Inflammatory macrophage treated with lipopolysaccharide for 1 hour (primary cell): ENCODE measurements at regions not wholly inside any gene's neighbourhood (a gene's known extent, or its start where the extent isn't known, plus 50 kb on each side); places are given as distances from the start of the nearest gene placed in this dataset.
"Not testable (repeated sequence)": the region's sequence is repeated elsewhere in the genome, so short reads cannot be mapped to it uniquely, and the experiment has no call there.

Source experiments
- DNase-seq, 2 donors: peaks; one replicate each; pipeline ENCODE4 v3.0.0-alpha.2; 2020 to 2022

DNA sequence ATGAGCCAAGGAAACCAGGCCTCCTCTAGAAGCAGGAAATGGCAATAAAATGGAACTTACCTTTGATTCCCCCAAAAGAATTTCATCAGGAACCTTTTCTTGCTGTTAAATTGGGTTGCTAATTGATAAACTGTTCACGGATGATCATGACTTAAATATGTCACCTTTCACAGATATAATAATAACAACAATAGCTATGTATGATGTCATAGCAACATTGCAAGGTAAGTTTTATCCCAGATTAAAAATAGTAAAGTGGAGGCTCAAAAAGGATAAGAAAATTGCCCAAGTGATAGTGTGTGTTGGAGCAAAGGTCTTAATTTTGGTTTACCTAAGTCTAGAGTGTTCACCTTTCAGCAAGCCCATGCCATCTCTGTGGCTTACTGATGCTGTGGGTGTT, 357.6 kb upstream of the CELF2 start:
- DNase-seq: no peak

DNA sequence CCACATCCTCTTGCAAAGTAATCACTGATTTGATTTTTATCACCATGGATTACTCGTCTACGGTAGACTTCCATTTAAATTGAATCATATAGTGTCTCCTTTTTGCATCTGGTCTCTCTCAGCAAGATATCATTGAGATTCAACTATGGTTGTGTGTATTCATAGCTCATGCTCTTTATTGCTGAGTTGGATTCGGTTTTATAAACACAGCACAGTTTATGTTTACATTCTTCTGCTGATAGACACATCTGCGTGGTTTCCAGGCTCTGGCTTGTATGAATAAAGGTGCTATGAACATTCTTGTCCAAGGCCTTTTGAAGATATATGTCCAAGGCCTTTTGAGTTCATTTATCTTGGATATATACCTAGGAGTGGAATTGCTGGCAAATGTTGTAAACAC, 356.5 kb upstream of the CELF2 start:
- no peak for DNase-seq

DNA sequence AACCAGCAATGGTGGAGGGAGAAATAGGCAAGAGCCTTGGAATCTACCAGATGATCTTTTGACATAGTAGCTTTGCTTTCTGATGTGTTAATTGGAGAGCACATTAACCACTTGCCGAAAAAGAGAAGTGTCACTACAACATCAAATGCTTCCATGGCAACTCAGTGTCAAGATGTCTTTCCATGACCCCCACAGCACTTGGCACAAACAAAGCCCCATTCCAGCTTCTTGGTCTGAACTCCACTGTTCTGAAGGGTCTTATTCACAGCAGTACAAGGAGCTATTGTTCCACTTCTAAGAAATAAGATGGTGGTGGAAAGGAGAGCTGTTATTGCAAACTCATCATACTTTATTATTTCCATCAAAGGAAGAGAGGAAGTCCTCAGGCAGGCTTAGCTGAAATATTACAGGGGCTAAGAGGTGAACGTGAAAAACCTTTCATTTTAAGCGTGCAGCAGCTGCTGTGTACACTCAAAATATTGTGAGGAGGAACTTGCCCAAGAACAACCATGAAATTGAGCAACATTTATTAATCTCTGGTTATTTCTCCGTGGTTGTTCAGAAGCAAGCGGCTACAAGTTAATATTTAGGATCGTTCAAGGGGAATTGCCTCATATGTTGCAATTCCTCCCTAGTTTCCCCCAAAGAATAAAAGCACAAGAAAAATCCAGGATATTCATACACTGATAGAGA, 354.8 kb upstream of the CELF2 start:
- peak in 1 of 2 donors; percentile 16 for DNase-seq

DNA sequence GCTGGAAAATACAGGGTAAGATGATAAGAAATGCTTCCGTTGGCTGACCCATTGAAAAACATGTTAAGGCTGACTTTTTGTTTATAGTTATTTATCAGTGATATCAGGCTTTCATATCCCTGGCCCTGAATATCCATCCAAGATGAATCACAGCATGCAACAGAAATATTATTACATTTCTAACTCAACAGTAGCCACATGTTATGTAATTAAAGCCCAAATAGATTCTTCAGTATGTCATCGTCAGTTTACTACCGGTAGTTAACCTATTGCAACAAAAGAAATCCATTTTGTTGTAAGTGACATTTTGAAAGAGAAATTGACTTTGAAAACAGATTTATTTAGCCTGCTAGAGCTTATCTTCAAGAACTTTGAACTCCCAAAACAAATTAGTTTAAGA, 354.1 kb upstream of the CELF2 start:
- DNase-seq: no peak

DNA sequence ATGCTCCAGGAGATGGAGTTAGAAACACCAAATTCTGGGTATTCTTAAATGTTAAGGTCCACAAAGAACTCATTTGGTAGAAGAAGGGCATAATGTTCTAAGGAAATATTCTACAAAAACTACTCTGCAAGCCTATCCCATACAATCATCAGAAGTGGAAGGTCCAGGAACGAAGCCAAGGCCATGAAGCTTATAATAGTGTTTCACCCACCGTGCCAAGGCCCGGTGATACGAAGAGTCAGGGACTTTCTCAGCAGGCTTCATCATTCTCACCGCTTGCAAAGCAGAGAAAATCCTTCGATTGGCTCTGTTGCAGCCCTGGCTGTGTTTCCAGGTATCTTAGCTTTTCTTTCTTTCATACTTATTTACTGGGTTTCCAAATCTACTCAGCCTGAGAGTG, 351.9 kb upstream of the CELF2 start:
- DNase-seq: no peak

DNA sequence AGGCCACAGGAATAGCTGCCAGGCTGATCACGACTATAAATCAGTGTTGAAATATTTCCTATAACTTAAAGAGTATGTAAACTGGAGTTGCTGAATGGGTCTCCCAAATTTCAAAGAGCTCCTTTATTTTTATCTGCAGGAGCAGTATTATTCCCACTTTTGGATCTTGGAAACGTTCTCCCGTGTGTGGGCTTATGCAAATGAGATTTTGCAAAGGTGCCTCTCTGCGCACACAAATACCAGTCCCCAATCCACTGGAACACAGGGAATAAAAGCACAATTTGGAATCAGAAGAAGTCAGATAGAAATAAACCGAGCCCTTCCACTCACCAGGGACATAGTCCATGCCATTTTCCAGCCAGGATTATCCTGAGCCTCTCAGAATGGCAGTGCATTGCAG, 350.2 kb upstream of the CELF2 start:
- DNase-seq: no peak

DNA sequence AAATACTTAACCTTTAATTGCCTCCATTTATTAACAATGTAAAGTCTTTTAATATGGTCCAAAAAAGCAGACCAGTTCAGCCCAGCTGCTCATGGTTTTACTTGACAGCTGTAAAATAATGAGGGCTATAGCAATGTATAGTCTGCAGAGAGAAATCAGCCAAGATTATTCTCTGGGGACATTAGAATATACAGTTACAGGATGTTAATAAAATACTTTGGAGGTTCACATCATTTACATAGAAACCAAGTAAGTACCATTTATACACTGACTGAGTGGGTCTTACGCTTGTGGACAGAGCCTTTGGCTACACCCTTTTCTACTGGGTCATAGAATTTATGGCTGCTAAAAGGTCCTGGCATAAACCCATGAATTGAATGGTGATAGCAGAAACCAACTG, 340.7 kb upstream of the CELF2 start:
- DNase-seq: no peak

DNA sequence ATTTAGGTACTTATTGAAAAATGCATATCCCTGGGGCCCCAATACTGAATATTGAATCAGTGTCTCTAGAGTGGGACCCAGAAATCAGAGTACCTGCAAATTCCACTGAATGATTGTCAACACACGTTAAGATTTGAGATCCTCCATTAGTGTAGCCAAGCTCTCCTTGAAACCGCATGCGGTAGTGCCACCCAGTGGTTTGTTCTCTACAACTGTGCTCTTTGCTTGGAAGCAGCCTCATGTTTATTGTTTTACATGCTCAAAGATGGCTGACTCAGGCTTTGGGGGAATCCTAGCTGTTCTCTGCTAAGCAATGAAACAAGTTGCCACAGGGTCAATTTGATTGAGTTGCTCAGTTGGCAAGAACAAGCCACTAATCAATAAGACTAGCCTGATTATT, 340.2 kb upstream of the CELF2 start:
- DNase-seq: peak; percentile 58 to 84

DNA sequence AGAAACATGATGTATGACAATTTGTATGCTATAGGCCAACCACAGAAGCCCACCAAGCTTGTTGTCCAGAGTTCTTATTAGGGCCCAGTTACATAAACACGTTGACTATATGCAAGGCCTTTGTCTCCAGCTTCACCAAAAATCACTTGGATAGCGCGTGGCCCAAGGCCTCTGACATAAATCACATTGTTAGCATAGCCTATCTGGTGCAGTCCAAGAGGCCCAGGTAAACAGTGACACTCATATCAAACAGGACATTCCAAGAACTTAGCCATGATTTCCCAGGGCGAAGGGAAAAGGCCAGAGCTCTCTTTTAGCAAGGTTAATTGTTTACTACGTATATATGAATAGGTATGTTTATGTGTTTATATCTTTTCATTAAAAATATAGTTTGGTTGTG, 337.2 kb upstream of the CELF2 start:
- DNase-seq: no peak

DNA sequence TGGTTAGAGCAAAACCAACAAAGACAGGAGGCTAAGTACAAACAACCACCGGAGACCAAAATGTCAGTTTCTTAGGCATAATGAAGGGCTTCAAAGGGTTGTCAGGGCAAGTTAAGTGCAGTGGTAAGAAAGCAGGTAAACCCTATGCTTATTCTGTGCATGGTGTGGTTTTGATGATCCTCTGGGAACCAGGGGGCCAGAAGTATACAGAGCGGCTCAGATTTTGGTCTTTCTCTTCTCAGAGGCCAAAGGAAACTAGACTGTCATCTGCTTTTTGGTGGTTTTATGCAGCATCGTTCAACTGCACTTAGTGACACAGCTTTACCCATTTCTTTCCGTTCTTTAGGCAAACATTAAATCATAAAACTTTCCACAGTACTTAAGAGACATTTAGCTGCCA, 332.7 kb upstream of the CELF2 start:
- no peak for DNase-seq

DNA sequence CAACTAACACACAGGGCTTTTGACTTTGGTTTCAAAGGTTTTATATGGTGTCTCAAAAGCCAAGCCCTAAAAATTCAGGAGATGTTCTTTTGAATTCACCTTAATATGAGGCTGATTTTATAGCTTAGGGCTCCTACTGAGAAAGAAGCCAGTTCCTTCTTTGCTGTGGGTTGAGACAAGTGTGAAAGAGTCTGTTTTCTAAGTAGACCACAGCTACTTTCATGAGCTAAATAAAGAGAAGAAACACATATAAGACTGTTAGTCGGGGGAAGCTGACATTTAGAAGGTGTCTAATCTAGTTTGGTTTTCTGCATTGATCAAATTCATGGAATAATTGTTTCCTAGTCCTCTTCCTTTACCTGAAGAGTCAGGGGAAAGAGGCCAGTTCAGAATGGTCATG, 332.1 kb upstream of the CELF2 start:
- no peak for DNase-seq

DNA sequence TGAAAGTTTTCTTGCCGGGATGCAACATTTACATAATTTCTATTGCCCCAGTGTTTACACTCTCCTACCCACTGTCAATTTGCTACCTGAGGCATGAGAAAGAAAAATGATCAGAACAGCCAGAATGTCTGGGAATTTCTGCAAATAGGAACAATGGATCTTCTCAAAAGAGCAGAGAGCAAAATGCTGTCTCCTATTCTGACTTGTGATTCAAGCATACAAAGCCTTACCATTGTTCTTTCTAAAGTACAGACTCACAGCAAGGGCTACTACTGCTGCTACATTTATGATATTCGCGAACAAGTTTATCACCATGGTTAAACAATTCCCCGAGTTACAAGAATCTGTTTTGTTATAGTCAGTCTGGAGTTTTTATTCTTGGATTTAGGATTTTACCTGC, 329.9 kb upstream of the CELF2 start:
- DNase-seq: no peak

DNA sequence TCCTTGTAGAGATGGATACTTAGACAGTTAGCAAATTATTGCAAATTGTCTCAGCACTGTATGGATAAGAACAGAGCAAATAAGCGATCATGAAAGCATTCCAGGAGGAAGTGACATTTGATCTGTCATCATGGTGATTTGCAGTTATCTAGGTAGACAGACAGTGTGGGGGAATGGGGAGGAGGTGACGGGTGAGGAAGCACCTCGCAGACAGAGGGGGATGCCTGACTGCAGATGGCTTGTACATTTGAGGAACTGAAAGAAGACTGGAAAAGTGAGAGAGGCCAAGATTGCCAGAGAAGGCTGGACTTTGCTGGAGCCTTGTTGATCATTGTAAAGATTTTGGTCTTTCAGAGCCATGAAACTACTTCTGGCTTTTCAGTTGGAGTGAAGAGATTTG, 318.2 kb upstream of the CELF2 start:
- DNase-seq: peak; percentile 5 to 30

DNA sequence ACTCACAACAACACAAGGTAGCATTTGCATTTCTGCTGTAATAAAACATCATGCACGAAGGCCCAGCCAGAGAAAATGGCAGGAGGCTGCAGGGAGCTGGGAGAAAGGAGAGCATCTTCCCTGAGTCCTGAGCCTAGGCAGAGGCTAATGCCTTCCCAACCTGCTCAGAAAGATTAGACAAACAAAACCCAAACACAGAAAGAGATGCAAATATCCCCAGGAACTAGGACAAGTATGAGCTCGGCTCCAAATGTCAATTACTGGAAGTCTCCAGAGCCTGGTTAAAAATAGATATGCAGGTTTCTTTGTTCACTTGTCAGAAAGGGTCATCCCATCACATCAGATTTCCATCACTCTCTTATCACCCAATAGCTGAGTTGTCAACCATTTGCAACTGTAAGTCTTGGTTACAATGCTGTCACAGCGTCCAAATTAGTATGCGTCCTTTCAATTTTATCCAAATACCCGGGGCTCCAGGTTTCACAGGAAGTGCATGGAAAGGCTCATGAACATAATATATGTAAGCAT, 316.5 kb upstream of the CELF2 start:
- DNase-seq: no peak

DNA sequence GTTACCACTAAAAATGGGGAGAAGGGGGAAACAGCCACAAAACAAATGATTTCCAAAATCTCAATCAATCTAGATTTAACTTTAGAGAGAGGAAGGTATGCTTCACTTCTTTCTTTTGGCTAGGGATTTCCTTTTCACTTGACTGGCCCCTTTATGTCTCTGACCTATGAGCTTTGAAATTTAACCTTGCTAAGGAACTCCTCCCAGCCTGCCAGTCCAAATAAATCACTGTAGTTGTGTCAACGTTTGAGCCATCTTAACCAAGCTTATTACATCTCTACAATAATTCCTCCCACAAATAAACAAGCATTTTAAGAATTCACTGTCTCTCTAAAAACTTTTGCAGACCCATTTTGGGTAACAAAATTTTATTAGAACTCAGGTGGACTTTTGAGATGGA, 315.5 kb upstream of the CELF2 start:
- no peak for DNase-seq

DNA sequence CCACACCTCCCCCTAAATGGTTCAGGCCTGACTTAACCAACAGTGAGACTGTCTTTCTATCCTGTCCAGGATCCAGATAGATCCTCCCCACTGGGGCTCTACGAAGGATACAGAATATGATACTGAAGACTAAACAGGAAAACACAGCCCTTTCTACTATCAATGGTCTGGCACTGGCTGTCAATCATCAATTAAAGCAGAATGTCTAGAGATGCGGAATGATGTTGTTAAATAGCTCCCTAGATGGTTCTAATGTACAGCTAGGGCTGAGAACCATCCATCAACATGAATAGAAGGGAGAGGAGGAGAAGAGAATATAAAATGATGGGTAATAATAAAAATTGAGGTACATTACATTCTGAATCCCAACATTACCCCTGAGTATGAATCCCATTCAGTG, 314.3 kb upstream of the CELF2 start:
- DNase-seq: no peak

DNA sequence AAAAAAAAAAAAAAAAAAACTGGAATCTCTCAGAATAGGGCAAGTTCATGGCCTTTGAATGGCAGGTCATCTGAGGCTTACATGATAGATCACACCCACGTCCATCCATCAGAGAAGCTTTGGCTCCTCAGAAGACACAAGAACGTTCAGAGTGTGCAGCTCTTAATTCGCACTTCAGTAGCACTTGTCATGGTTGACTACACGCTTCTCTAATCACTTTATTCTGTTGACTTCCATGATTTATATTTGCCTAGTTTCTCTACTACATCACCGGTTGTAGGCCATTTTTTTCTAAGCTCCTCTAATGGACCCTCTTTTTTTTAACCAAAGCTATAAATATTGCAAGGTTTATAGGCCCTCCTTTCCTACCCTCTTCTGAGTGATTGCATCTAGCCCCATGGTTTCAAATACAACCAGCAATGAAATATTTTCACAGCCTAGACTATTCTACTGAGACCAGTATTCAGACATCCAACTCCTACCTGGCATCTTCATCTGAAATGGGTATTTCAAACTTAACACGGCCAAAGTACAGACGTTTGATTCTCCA, 305.4 kb upstream of the CELF2 start:
- no peak for DNase-seq

DNA sequence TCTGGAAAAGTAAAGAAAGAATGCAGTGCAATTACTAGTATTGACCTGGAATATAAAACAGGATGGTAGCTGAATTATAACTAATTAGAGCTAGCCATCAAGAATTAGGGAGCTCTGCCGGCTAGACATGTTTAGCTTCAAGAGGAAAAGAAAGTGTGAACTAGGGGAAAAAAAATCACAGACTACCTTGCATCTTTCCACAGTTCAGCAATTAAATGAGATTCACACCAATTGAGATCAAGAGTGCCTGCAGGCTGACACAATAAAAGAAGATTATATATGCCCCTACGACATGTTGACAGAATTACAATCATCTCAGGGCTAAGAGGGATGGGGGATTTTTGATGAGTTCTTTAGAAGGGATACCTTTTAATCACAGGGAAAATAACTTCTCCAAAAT, 303.3 kb upstream of the CELF2 start:
- DNase-seq: no peak

DNA sequence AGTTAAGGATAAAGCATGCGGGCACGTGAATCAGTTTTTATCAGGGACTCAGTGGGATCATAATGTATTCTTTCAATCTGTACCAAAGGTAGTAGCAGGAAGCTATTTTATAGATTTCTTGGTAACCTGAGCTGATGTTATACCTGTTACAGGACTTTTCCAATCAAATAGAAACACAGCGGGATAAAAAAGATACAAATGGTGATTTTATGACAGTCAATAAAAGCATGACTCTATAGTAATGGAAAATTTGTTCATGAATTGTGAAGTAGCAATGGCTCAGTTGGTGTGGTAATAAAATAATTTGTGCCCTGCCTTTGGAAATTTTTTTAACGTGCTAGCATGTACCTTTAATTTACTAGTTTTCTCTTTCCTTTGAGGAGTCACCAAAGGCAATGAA, 300.7 kb upstream of the CELF2 start:
- no peak for DNase-seq

DNA sequence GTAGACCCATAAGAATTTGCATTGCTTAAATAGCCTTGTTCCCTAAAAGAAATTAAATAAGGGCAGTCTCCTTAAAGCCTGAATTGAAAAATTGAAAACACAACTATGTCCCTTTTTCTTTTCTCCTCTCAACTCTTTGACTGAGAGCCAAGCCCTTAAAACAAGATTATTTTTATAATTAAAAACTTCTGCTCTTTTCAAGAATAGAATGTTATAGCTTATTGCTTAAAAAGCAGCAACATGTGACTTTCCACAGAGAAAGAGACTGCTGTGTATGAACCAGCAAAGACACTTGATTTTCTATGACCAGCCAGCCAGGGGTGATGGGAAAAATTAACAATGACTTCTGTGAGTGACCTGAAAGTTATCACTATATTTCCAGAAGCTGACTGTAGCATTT, 295.2 kb upstream of the CELF2 start:
- no peak for DNase-seq

DNA sequence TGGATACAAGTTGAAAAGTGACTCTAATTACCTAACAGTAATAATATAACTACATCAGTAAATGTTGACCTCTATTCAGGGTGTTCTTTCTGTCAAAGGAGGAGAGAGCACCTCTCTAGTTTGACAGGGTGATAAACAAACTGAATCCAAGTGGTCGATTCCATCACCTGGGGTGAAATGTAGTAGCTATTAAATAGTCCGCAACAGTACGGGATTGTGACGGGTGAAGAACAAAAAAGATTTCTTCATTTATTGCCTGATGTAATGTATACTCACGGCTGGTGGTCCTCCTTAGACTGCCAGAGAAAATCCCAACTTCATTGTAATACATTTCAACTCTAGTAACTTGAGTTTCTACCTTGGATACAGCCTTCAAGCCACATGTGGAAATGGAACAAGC, 292.5 kb upstream of the CELF2 start:
- no peak for DNase-seq

DNA sequence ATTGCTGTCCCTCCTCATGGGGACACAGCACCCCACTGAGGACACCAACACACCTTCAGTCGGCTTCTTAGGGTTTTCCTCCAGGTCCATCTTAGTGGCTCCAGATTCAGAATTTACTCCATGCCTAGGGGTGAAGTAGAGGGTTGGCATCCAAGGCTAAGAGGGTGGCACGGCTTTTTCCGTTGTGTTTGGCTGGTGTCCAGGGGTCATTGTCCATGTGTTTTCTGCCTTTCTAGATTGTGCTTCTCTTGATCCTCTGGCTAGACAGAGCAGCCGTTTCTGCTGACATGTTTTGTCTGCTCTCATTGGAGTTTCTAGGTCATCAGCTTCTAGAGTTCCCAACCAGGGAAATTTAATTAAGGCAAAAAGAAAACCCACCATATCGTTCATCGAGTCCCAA, 291.6 kb upstream of the CELF2 start:
- DNase-seq: no peak

DNA sequence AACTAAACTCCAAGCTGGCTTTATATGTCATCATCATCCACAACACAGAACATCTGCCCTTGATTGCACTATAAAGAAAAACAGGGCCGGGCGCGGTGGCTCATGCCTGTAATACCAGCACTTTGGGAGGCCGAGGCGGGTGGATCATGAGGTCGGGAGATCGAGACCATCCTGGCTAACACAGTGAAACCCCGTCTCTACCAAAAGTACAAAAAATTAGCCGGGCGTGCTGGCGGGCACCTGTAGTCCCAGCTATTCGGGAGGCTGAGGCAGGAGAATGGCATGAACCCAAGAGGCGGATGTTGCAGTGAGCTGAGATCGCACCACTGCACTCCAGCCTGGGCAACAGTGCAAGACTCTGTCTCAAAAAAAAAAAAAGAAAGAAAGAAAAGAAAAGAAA, 290.3 kb upstream of the CELF2 start:
- not testable (repeated sequence) for DNase-seq

DNA sequence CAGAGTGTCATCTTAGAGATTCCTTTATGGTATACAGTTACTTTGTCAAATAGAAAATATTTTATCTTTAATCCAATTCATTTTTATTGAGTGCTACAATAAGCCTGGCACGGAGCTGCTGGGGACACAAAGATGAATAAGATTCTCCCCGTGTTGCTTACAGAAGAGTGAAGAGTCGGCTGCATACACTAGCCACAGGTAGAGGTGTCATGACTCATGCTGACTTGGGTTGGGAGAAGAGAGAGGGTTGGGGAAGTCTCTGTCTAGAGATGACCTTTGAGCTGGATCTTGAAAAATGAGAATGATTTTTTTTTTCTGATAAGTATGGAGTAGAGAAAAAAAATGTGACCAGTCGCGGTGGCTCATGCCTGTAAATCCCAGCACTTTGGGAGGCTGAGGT, 289.9 kb upstream of the CELF2 start:
- no peak for DNase-seq

DNA sequence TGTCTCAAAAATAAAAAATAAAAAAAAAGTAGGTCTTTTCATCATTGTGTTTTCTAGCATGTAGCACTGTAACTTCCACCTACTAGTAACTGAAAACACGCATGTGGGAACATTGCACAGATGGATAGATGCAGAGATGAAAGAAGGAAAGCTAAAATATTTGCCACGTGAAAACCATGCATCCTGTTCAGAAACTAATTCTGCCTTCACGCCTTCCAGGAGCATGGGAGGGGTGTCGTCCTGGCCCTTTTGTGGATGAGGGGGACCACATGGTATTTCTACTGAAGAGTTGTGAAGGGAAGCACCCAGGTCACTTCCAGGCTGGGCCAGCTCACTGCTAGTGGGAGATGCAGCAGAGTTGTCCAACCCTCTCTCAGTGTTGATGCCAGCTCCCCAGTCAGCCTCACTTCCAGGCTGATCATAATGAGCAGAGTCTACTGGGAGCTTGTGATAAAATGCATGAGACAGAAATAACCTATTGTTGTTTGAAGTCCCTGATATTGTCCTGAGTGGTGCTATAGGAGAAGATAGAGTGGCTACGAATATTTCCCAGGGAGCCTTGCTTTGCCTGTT, 287.1 kb upstream of the CELF2 start:
- DNase-seq: no peak
